Fibroblast of peridontal ligament (primary cell): ENCODE measurements at regions not wholly inside any gene's neighbourhood (a gene's known extent, or its start where the extent isn't known, plus 50 kb on each side); places are given as distances from the start of the nearest gene placed in this dataset.
A peak's percentile ranks its signal among the peaks of the same experiment; 100 is the strongest.
"Not testable (repeated sequence)": the region's sequence is repeated elsewhere in the genome, so short reads cannot be mapped to it uniquely, and the experiment has no call there.

Experiments
- DNase-seq: peaks from one replicate; pipeline ENCODE4 v3.0.0-alpha.2; 2010; ENCODE audit errors: extremely low read depth

DNA sequence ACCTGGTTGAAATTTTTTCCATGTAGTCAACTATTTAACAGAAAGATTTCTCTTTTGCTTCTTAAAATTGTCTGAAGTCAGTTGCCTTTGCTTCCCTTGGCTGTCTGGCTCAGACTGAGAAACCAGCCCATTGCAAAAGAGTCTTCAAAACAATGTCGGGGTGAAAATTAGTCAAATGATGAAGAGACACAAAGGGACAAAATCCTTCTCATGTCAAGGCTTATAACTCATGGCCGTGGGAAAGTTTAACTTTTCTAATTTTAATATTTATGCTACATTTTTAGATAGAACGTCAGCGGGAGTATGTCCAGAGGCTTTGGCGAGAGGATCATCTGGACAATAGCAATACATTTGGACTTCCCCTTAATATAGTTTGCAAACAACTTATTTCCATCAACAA, 127.2 kb downstream of the CD164 start:
- no peak for DNase-seq

DNA sequence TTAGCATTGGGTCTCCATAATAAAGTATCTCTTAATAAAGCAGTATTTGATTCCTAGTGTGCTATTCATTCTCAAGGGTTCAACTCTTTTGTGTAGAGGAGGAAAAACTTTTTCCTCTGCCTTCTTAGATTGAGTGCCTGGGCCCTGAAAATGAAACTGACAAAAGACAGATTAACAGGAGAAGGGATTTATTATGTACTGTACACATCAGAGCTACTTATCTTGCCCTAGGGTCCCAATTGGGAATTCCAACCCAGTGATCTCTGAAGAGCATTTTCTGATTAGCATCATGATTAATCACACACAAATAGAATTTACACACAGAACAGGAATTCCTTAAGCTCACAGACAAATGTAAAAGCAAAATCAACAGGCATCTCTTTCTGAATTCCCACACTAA, 128.9 kb downstream of the CD164 start:
- no peak for DNase-seq

DNA sequence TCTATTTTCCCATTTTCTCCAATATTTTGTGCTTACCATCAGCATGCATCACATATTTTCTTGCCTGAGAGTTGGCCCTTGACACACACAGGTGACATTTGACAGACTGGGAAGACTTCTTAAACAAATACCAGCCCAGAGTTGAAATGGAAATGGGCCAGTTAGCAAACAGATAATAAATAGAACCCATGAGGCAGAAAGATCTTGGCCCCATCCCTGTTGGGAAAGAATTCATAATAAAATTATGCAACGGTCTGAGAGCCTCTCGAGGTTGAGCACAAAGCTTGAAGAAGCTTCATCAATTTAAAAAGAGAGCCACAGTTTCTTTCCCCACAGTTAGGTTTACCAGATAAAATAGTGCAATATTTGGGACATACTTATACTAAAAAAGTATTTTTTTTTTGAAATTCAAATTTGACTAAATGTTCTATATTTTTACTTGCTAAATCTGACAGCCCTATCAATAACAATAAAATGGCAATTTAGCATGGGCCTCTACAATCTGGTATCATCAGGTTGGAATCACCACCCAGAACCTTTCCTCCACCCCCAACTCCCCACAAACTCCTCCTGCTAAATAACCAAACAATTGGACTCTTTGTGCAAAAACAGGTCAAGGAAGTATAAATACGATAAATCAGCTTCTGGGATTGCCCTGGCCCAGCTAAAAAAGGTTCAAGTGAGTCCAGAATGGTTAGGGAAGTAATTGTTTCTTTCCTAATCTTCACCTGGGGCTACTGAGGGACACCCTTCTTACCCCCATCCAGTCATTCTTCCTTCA, 129.8 kb downstream of the CD164 start:
- DNase-seq = no peak

DNA sequence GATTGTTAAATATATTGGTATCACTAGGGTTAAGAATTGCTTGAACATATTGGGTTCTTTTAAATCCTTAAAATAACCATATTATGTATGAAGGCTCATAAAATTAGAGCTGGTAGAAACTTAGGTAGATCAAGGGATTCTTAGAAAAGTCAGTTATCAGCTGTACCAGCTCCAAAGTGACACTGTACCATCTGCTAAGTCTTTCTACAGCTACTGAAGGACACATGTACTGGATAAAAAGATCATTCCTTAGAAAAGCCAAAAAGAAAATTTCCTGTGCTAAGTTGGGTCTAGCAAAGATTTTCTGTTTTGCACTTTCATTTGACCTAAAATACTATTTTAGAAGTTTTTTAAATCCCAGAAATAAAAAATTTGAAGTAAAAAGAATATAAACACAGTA, 130.4 kb downstream of the CD164 start:
- DNase-seq = no peak

DNA sequence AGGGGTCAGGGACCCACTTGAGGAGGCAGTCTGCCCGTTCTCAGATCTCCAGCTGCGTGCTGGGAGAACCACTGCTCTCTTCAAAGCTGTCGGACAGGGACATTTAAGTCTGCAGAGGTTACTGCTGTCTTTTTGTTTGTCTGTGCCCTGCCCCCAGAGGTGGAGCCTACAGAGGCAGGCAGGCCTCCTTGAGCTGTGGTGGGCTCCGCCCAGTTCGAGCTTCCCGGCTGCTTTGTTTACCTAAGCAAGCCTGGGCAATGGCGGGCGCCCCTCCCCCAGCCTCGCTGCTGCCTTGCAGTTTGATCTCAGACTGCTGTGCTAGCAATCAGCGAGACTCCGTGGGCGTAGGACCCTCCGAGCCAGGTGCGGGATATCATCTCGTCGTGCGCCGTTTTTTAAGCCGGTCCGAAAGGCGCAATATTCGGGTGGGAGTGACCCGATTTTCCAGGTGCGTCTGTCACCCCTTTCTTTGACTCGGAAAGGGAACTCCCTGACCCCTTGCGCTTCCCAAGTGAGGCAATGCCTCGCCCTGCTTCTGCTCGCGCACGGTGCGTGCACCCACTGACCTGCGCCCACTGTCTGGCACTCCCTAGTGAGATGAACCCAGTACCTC, 131.6 kb downstream of the CD164 start:
- DNase-seq = not testable (repeated sequence)

DNA sequence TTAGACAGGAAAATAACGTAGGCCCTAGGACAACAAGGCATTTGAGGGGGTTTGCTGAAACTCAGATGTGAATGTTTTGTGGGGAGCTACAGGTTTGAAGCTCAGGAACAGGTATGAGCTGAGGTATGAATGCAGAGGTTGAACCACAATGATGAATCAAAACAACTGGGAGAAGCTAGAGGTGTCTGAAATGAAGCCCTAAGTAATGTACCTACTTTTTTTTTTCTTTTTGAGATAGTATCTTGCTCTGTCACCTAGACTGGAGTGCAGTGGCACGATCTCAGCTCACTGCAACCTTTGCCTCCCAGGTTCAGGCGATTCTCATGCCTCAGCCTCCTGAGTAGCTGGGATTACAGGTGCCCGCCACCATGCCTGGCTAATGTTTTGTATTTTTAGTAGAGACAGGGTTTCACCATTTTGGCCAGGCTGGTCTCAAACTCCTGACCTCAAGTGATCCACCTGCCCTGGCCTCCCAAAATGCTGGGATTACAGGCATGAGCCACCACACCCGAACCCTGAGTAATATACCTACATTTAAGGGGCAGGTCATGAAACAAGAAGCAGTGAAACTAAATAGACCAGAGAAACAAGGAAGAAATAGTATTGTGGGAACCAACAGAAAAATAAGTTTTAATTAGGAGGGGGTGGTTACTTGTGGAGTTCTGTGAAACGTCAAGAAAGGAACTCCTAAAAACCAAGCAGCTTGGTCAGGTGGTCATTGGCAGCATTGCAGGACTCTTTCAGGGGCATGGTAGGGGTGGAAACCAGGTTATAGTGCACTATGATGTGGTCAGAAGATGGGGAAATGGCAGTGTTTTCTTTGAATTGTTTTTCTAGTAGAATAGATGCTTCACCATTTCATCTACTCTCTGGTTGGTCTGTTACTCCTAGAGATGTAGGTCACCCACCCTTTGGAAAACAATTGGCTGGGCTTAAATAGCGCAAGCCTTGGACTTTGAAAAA, 138.1 kb downstream of the CD164 start:
- no peak for DNase-seq

DNA sequence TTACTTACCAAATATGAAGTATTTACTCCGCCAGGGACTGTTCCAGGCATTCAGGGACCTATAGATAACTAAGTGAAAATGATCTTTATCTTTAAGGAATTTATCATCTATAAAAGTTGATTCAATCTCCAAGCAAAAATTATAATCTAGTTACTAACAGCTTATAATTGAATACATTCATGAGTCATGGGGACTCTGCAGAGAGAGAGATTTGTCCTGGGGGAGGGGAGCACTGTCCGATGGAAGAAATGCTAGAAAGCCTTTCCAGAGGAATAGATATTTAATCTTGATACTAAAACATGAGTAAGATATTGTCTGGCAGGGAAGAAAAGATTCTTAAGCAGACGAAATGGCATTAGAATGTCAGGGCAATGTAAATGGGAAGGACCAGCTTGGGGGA, 139.3 kb downstream of the CD164 start:
- peak; percentile 18 for DNase-seq

DNA sequence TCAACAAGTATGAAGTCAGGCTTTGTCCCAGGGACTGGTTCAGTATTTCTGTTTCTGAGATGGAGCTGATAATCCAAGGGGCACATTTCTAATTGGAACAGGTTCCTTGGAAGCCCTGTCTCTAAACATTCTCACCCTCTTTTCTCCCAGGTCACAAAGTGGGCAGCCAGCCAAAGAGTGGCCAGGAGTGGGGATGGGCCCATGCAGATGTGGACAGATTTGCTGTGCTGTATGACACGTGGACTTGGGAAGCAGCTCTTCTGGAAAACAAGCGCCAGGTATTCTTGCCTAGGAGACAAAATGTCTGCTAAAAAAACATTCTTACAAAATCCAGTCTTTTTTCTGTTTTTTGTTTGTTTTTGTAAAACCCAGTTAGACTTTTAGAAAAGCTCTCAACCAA, 140.2 kb downstream of the CD164 start:
- no peak for DNase-seq

DNA sequence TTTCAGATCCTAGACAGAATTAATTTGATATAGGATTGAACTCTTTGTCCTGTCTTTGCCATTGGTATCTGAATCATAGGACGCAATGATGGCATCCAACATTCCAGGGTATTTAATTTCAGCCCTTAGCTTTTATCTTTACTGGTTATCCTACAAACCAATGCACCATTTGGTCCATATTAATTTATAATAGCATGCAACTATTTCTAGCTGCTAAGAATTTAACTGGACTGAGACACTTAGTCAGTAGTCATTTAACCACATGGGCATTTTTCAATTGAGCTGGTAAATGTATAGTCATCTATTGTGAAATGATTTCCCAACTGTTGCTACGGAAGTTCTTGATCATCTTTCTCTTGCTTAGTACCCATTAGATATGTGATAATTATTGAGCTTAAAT, 141.1 kb downstream of the CD164 start:
- peak; percentile 84 for DNase-seq

DNA sequence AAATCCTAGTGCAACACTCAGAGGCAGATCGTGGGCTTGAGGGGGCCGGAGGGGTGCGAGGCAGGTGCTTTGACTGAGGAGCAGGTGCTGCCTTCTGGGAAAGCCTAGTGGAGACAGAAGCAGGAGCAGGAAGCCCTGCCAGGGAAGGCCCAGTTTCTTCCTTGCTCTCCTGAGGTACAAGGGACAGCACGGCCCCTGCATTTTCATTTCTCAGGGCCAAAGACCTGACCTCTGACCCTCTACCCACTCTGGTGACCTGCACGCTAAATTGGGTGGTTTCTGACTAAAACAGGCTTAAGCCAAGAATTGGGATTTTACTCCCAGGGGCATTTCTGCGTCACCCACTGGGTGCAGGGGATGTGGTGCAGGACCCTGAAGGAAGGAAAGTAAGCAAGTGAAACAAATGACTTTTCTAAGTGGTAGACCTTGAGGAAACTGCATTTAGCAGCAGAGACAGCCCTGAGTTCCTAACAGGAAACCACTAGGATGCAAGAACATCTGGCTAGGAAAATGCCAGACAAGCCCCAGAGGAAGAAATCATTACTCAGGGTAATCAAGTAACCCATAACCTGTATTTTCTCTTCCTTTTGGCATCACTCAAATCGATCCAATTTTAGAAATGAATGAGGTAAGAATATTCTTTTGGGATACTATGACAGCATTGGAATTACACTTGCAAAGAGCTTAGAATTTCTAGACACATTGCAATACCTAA, 141.7 kb downstream of the CD164 start:
- peak; percentile 41 for DNase-seq

DNA sequence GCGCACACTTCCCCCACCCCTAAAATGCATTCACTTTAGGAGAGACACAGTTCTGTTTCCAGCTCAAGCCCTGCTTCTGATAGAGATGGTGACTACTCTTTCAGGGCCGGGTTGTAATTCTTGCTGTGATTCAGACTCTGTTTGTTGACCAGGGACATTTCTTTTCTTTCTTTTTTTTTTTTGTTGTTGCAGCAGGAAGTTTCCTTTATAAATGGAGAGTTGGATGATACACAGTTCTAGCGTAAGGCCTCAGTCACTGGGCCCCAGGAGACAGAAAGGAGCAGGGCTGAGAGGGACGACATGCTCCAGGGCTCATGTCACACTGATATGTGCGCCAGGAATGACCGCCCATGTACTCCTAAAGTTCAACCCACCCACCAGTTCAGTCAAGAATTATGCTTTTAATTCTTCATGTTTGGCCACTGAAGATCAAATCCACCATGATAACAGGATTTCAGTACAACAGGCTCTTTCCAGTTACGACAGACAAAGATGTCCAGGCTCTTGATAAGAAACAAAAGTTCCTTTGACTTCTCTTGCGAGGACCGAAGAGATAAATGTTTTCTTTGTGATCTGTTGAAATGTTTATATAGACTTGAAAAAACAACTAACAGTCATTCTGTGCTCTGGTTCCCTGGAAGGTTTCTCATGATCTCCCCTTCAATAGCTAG, 142.5 kb downstream of the CD164 start:
- no peak for DNase-seq

DNA sequence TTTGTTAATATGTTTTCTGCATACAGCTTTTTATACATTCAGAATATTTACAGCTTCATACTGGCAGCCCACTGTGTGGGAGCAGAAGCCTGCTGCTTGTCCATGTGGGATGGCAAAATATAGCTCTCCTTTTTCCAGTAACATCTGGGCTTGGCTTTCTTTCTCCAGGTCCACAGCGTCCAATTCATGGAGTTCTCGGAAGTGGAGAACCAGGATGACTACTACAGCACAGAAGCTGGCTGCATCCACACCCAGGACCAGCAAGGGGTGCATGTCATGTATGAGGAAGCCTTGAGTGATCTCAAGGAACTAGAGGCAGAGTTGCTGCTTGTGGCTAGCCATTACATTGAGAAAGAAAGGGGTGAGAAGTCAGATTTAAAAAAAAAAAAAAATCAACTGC, 143.1 kb downstream of the CD164 start:
- no peak for DNase-seq

DNA sequence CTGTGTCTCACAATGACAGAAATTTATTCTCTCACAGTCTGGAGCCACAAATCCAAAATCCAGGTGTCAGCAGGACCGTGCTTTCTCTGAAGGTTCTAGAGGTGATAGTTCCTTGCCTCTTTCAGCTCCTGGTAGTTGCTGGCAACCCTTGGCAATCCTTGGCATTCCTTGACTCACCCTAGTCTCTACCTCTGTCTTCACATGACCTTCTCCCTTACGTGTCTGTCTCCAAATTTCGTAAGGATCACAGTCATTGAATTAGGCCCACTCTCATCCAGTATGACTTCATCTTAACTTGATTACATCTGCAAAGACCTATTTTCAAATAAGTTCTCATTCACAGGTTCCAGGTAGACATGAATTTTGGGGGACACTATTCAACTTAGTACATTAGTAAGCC, 143.1 kb downstream of the CEP57L1 start:
- DNase-seq = no peak

DNA sequence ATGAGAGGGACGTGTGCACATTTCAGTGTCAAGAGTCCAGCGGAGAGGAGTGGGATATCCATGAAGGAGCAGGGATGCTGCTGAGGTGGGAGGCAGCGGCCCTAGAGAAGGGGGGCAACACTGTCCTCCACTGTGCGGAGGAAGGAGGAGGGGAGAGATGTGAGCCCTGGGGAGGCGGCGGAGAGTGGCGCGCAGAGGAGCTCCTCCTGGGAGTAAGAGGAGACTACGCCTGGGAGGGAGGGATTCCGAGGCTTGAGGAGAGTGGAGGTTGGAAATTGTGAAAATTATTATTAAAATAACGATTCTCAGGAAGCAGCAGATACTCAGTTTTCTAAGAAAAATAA, 142.7 kb downstream of the CEP57L1 start:
- DNase-seq = no peak

DNA sequence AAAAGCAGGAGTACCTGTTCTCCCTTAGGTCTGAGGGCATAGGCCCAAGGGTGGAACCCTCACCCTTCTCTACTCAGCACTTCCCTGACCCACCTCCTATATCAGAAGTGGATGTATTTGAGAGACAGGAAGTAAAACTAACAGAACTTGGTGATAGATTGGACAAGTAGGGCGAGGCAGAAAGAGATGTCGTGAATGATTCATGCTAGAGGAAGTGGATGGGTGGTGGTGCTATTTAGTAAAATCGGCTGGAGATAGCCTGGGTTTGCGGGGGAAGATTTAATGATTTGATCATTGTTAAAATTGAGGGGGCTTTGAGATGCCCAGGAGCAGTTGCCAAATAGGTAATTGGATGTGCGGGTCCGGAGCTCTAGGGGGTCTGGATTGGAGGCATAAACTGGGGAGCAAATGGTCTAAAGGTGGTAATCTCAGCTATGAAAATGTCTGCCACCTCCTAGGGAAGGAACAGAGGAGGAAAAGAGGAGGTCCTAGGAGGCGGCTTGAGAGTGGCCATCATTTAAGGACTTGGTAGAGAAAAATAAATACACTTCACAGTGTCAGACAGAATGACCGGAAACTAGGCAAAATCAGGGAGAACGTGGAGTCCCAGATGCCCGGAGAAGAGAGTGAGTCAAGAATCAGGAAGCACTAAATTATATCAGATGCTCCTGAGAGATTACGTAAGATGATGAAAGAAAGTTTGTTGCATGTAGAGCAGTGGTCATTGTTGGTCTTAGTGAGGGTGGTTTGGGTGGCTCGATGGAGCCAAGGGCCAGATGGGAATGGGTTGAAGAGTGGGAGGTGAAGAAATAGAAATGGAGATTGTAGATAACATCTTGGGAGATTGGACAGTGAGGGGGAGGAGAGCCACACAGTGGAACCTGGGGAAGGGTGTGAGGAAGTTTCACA, 142.0 kb downstream of the CEP57L1 start:
- peak; percentile 46 for DNase-seq

DNA sequence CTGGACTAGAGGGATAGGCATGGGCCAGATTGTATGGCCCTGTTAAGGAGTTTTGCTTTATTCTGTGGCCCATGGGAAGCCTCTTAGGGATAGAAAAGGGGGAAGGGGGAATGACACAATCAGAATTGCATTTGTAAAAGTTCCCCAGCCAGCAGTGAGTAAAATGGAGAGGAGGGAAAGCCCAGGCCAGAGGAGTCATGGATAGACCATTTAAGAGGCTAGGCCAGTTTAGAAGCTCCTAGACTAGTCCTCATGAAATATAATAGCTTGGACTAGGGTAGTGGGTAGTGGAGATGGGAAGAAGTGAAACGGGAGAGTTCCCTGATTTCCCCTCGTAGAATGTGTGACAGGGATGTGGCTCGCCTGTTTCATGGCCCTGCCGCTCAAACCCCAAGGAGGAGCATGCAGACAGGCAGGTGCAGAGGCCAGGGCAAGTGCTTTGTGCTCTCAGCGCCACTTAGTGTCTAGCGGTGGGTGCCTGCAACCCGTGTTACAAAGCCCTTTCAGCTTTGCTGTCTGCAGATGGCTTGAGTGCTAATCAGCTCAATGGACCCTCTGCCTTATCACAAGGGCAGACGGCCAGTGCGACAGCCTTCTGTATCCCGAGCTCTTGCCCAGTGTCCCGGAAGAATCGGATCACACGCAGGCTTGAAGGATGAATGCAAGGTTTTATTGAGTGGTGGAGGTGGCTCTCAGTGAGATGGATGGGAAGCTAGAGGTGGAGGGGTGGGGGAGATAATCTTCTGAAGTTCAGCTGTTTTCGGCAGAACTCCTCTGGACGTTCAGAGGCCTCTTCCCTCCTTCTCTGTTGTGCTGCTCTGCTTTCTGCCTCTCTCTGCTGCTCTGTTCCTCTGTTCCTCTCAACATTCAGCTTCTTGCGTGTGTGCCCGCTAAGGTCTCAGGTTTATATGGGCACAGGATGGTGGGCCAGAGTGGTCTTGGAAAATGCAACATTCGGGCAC, 141.1 kb downstream of the CEP57L1 start:
- no peak for DNase-seq

DNA sequence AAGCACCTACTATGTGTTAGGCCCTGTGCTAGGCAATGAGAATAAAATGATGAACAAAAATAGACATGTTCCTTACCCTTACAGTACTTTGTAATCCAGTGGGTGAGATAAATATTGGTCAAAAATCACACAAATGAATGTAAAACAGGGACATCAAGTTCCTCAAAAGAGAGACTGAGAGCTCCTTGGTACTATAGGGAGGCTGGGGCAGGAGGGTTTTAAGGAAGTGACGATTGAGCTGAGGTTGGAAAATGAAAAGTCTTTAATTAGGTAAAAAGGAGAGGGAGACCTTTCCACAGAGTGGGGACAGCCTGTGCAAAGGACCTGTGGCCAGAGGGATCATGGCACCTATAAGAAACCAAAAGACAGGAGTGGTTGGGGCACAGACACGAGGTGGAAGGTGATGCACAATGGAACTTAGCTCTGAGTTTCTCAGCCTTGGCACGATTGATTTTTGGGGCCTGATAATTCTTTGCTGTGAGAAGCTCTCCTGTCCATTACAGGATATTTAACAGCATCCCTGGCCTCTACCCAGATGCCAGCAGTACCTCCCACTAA, 140.3 kb downstream of the CEP57L1 start:
- no peak for DNase-seq

DNA sequence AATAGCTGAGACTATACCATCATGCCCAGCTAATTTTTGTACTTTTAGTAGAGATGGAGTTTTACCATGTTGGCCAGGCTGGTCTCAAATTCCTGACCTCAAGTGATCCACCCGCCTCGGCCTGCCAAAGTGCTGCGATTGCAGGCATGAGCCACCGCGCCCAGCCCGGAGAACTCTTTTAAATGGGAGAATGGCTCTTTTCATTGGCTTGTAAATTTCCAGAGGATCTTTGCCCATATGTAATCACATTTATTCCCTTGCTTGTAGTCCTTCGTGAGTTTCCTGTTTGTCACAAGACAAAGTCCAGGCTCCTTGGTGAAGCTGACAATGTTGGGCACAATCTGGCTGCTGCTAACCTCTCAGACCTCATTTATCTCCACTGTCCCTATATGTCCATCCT, 135.1 kb downstream of the CEP57L1 start:
- DNase-seq = no peak

DNA sequence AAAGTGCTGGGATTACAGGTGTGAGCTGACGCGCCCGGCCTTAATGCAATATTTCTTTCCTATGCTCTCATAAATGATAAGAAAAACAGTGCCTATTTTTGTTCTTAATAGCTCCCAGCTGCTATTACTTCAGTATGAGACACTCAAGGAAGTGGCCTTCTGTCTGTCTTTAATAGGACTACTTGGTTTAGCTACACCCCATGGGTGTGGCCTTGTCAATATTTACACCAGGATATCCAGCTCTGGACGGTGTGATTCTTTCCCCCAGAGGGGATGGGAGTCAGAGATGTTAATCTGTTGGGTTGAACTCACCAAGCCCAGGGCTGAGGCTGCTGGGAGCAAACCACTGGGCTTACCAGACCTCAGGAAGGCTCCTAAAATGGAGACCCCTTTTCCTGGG, 134.2 kb downstream of the CEP57L1 start:
- DNase-seq = no peak
